ENCODE measurements at regions not wholly inside any gene's neighbourhood (a gene's known extent, or its start where the extent isn't known, plus 50 kb on each side); places are given as distances from the start of the nearest gene placed in this dataset.
A peak's percentile ranks its signal among the peaks of the same experiment; 100 is the strongest.

DNA sequence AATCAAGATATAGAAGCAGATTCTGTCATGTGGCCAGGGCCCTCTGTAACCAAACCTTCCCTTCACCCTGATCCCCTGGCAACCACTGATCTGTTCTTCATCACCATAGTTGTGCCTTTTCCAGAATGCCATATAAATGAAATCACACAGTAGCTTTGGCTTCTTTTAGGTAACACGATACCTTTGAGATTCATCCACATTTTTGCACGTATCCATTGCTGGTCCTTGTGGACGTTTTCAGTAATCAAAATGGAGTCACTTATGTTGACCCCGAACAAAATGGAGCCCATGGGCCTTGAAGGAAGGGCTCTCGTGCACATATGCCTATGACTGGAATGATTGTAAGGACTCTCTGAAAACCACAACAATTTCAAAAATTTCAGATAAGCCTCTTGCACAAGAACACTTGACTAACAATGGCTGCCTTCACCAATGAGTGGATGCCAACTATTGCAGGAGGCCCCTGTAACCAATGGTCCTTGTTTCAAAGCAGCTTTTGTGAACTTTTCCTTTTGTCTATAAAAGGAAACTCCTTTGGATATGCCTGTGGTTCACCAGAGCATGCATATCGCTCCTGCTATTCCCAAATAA, 84.3 kb upstream of the RALY start:
- TF ChIP-seq SP1 (IDR thresholded peaks at IDR 0.05) (no peak), YY1 (IDR thresholded peaks at IDR 0.05) (peak; percentile 41), HNF4A (conservative IDR thresholded peaks at IDR 0.05) (no peak), JUND (IDR thresholded peaks at IDR 0.05) (no peak), RAD21 (IDR thresholded peaks at IDR 0.05) (no peak), GABPA (IDR thresholded peaks at IDR 0.05 in 1 of 2, conservative IDR thresholded peaks at IDR 0.05 in 1 of 2) (no peak)
- TF ChIP-seq, protein P1, sequence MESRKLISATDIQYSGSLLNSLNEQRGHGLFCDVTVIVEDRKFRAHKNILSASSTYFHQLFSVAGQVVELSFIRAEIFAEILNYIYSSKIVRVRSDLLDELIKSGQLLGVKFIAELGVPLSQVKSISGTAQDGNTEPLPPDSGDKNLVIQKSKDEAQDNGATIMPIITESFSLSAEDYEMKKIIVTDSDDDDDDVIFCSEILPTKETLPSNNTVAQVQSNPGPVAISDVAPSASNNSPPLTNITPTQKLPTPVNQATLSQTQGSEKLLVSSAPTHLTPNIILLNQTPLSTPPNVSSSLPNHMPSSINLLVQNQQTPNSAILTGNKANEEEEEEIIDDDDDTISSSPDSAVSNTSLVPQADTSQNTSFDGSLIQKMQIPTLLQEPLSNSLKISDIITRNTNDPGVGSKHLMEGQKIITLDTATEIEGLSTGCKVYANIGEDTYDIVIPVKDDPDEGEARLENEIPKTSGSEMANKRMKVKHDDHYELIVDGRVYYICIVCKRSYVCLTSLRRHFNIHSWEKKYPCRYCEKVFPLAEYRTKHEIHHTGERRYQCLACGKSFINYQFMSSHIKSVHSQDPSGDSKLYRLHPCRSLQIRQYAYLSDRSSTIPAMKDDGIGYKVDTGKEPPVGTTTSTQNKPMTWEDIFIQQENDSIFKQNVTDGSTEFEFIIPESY (IDR thresholded peaks at IDR 0.05) = no peak
- TF ChIP-seq, protein P2, sequence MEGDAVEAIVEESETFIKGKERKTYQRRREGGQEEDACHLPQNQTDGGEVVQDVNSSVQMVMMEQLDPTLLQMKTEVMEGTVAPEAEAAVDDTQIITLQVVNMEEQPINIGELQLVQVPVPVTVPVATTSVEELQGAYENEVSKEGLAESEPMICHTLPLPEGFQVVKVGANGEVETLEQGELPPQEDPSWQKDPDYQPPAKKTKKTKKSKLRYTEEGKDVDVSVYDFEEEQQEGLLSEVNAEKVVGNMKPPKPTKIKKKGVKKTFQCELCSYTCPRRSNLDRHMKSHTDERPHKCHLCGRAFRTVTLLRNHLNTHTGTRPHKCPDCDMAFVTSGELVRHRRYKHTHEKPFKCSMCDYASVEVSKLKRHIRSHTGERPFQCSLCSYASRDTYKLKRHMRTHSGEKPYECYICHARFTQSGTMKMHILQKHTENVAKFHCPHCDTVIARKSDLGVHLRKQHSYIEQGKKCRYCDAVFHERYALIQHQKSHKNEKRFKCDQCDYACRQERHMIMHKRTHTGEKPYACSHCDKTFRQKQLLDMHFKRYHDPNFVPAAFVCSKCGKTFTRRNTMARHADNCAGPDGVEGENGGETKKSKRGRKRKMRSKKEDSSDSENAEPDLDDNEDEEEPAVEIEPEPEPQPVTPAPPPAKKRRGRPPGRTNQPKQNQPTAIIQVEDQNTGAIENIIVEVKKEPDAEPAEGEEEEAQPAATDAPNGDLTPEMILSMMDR (IDR thresholded peaks at IDR 0.05; ENCODE audit: low read depth, low read length, missing input control) = no peak
- TF ChIP-seq, protein P3, sequence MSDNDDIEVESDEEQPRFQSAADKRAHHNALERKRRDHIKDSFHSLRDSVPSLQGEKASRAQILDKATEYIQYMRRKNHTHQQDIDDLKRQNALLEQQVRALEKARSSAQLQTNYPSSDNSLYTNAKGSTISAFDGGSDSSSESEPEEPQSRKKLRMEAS (IDR thresholded peaks at IDR 0.05) = no peak
- TF ChIP-seq, protein P4, sequence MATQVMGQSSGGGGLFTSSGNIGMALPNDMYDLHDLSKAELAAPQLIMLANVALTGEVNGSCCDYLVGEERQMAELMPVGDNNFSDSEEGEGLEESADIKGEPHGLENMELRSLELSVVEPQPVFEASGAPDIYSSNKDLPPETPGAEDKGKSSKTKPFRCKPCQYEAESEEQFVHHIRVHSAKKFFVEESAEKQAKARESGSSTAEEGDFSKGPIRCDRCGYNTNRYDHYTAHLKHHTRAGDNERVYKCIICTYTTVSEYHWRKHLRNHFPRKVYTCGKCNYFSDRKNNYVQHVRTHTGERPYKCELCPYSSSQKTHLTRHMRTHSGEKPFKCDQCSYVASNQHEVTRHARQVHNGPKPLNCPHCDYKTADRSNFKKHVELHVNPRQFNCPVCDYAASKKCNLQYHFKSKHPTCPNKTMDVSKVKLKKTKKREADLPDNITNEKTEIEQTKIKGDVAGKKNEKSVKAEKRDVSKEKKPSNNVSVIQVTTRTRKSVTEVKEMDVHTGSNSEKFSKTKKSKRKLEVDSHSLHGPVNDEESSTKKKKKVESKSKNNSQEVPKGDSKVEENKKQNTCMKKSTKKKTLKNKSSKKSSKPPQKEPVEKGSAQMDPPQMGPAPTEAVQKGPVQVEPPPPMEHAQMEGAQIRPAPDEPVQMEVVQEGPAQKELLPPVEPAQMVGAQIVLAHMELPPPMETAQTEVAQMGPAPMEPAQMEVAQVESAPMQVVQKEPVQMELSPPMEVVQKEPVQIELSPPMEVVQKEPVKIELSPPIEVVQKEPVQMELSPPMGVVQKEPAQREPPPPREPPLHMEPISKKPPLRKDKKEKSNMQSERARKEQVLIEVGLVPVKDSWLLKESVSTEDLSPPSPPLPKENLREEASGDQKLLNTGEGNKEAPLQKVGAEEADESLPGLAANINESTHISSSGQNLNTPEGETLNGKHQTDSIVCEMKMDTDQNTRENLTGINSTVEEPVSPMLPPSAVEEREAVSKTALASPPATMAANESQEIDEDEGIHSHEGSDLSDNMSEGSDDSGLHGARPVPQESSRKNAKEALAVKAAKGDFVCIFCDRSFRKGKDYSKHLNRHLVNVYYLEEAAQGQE (IDR thresholded peaks at IDR 0.05) = no peak

All from liver (tissue), 3 donors.